IPS-20b (cell line): ENCODE measurements at regions not wholly inside any gene's neighbourhood (a gene's known extent, or its start where the extent isn't known, plus 50 kb on each side); places are given as distances from the start of the nearest gene placed in this dataset.

Source experiments
- H3K27ac ChIP-seq: one replicate; pipeline ENCODE4 v1.5.1; 2013; ENCODE audit warnings: low read length
- H3K27me3 ChIP-seq: 2 replicates; pipeline ENCODE4 v1.6.1; 2013; ENCODE audit warnings: mild to moderate bottlenecking, low read length, inconsistent platforms; ENCODE audit not compliant: insufficient read depth
- H3K36me3 ChIP-seq: 2 replicates; pipeline ENCODE4 v1.6.1; 2013; ENCODE audit warnings: low read depth, mild to moderate bottlenecking, inconsistent platforms, low read length, moderate library complexity; ENCODE audit not compliant: insufficient read depth
- H3K4me1 ChIP-seq: 2 replicates; pipeline ENCODE4 v1.6.1; 2013; ENCODE audit warnings: mild to moderate bottlenecking, control low read depth, inconsistent platforms, low read length, moderate library complexity; ENCODE audit not compliant: insufficient read depth
- H3K4me3 ChIP-seq: 2 replicates; pipeline ENCODE4 v1.5.1; 2013; ENCODE audit warnings: mild to moderate bottlenecking, low read length, inconsistent platforms
- H3K9ac ChIP-seq: 2 replicates; pipeline ENCODE4 v1.6.1; 2013; ENCODE audit warnings: low read depth, mild to moderate bottlenecking, inconsistent platforms, low read length, moderate library complexity
- H3K9me3 ChIP-seq: 2 replicates; pipeline ENCODE4 v1.6.1; 2013; ENCODE audit warnings: mild to moderate bottlenecking, low read depth, low read length, inconsistent platforms; ENCODE audit not compliant: insufficient read depth

GRCh38 chr1:55825461-55825860 lies 610.3 kb upstream of the USP24 start:
- H3K4me1 ChIP-seq: no peaks in the 10 kb centered on the region
- no peaks in the 10 kb centered on the region for H3K9me3 ChIP-seq
- no peak overlapping the region for H3K27ac ChIP-seq
- no peaks in the 10 kb centered on the region for H3K27me3 ChIP-seq
- no peaks in the 10 kb centered on the region for H3K36me3 ChIP-seq
- no peak overlapping the region for H3K9ac ChIP-seq
- H3K4me3 ChIP-seq: no peak overlapping the region

DNA sequence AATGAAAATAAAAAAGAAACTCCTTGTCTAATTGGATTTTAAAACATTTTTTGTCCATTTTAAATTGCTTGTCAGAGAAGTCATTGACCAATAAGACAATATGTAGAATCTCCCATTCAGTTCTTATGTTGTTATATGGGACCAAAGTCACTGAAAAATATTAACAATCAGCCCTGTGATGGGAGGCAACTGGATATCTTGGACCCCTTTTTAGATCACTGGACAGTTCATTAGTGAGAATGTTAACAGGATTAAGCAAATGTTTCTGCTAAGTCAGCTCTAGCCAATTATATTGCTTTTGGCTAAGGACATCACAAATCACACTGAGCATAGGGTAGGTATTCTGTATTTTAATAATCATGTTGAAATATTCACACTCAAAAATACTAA lies 609.1 kb upstream of the USP24 start:
- no peaks in the 10 kb centered on the region for H3K27me3 ChIP-seq

DNA sequence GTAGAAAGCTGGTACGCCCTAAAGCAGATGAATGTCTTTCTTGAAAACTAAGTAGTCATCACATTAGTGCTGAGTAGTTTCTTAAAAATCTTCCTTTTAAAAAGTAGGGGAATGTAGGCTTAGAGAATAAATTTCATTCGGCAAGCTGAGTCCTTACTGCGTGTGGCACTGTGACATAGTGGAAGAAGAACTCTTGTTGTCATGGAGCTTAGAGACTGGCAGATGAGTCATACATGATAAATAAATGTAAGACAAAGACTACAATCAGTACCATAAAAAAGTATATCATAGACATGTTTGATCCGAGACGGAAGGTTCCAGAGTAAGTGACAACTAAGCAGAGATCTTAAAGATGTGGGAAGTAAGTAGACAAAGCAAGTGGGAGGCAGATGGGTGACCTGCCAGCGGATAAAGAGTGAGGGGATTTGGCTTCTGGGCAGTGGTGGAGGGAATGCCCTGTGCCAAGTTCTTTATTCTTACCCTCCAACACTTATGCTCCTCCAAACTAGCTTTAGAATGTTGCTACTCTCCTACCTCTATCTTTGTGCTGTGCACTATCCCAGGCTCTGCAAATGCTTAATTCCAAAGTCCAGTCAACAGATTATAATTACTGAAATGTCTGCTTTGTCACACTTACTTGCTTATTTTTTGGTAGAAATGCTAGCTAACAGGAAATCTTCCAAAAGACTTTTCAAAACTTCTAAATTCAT lies 608.5 kb upstream of the USP24 start:
- Histone ChIP-seq H3K27ac (no peak overlapping the region), H3K4me3 (no peak overlapping the region), H3K4me1 (no peaks in the 10 kb centered on the region), H3K9ac (no peak overlapping the region), H3K27me3 (no peaks in the 10 kb centered on the region), H3K9me3 (no peaks in the 10 kb centered on the region), H3K36me3 (no peaks in the 10 kb centered on the region)

More for the DNA sequence above, 609.1 kb upstream of the USP24 start:
- Histone ChIP-seq H3K4me3 (no peak overlapping the region), H3K36me3 (no peaks in the 10 kb centered on the region), H3K27ac (no peak overlapping the region), H3K4me1 (no peaks in the 10 kb centered on the region), H3K9me3 (no peaks in the 10 kb centered on the region), H3K9ac (no peak overlapping the region)

GRCh38 chr1:55822891-55823290 lies 607.7 kb upstream of the USP24 start:
- Histone ChIP-seq H3K27me3 (no peaks in the 10 kb centered on the region), H3K4me1 (no peaks in the 10 kb centered on the region), H3K9ac (no peak overlapping the region), H3K4me3 (no peak overlapping the region), H3K27ac (no peak overlapping the region), H3K9me3 (no peaks in the 10 kb centered on the region), H3K36me3 (no peaks in the 10 kb centered on the region)

GRCh38 chr1:55821234-55821633 lies 606.1 kb upstream of the USP24 start:
- H3K27ac ChIP-seq: no peak overlapping the region
- no peaks in the 10 kb centered on the region for H3K9me3 ChIP-seq
- H3K4me1 ChIP-seq: no peaks in the 10 kb centered on the region
- no peaks in the 10 kb centered on the region for H3K36me3 ChIP-seq
- H3K4me3 ChIP-seq: no peak overlapping the region
- no peak overlapping the region for H3K9ac ChIP-seq
- no peaks in the 10 kb centered on the region for H3K27me3 ChIP-seq

GRCh38 chr1:55820501-55820900 lies 605.3 kb upstream of the USP24 start:
- Histone ChIP-seq H3K4me1 (no peaks in the 10 kb centered on the region), H3K27ac (no peak overlapping the region), H3K9me3 (no peaks in the 10 kb centered on the region), H3K9ac (no peak overlapping the region), H3K36me3 (no peaks in the 10 kb centered on the region), H3K27me3 (no peaks in the 10 kb centered on the region), H3K4me3 (no peak overlapping the region)

DNA sequence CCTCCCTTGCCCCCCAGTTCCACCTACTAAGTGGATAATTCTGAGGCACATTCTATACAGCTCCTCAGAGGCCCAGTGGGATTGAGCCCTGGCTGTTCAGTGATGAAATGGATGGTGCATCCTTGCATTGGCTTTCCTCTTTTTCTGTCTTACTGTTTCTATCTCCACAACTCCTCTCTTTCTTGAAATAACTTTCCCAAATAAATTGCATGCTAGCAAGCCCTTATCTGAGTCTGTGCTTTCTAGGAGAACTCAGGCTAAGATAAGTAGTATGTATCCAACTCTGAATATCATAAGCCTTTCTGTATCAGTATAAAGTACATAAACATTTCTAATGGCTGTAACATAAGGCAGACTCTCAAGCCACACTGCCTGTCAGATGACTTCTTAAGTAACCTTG lies 603.8 kb upstream of the USP24 start:
- no peak overlapping the region for H3K4me3 ChIP-seq
- no peaks in the 10 kb centered on the region for H3K27me3 ChIP-seq
- no peaks in the 10 kb centered on the region for H3K9me3 ChIP-seq
- no peak overlapping the region for H3K9ac ChIP-seq
- H3K27ac ChIP-seq: no peak overlapping the region
- no peaks in the 10 kb centered on the region for H3K36me3 ChIP-seq
- no peaks in the 10 kb centered on the region for H3K4me1 ChIP-seq

DNA sequence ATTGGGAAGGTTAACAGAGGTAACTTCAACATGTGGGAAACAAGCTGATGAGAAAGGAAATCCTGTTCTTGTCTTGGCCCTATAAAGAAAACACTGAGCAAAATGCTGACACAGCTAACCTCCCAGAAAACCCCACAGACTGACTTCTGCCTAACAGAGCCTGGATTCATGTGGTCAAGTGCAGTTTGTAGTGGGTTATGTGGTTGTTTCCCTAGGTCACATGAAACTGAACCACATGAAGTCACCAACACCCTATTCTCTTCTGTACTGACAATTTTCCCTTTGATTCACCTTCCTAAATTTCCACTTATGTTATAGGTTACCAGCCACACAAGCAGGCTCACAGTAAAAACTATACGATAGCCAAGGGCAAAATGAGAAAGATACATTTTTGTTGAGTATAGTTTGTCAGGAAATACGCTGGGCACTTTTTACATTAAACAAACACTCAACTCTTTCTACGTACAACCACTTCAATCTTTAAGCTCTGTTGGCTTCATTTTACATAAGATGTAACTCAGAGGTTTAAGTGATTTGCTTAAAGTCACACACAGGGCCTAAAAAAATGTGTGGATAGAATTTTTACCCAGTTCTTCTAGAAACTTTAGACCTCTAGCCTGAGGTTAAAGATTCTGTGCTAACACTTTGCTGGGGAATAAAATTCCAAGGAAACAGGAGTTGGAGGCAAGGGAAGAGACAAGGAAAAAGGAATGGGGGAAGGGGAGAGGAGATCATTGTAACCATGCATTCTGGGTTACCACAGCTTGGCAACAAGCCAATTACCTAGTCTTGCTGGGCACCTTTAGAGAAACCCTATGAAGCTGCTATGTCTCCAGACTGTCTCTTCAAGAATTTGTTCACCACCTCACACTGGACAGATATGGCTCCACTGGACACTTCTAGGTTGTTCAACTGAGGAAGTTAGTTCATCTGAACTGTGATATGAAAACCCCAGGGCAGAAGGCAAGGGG lies 601.6 kb upstream of the USP24 start:
- H3K4me1 ChIP-seq: no peaks in the 10 kb centered on the region
- no peak overlapping the region for H3K9ac ChIP-seq
- no peak overlapping the region for H3K27ac ChIP-seq
- no peaks in the 10 kb centered on the region for H3K27me3 ChIP-seq
- no peaks in the 10 kb centered on the region for H3K9me3 ChIP-seq
- H3K36me3 ChIP-seq: no peaks in the 10 kb centered on the region
- no peak overlapping the region for H3K4me3 ChIP-seq

- Histone ChIP-seq H3K4me1 (no peaks in the 10 kb centered on the region), H3K36me3 (no peaks in the 10 kb centered on the region), H3K9me3 (no peaks in the 10 kb centered on the region), H3K27ac (no peak overlapping the region), H3K27me3 (no peaks in the 10 kb centered on the region), H3K4me3 (no peak overlapping the region), H3K9ac (no peak overlapping the region)
Observed at GRCh38 chr1:55815745-55816455, 600.7 kb upstream of the USP24 start.

DNA sequence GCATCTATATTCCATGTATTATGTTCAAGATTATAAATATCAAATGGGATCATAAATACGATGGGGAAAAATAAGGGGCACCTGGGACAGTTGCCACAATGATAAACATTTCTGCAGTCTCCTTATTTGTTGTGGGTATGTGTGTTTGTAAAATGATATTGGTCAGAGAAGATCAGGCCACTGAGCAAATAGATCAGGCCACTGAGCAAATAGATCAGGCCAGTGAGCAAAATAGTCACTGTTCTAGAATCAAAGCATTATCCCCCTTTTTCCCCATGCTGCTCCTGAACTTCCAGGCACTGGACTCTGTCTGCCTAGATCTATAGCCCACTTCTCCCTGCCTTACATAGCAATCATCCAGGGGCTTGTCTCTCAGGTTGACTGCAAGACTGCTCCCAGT lies 599.8 kb upstream of the USP24 start:
- Histone ChIP-seq H3K4me1 (no peaks in the 10 kb centered on the region), H3K9me3 (no peaks in the 10 kb centered on the region), H3K4me3 (no peak overlapping the region), H3K9ac (no peak overlapping the region), H3K27me3 (no peaks in the 10 kb centered on the region), H3K36me3 (no peaks in the 10 kb centered on the region), H3K27ac (no peak overlapping the region)

- H3K27ac ChIP-seq: no peak overlapping the region
- no peaks in the 10 kb centered on the region for H3K9me3 ChIP-seq
- no peaks in the 10 kb centered on the region for H3K4me1 ChIP-seq
- H3K4me3 ChIP-seq: no peak overlapping the region
- H3K9ac ChIP-seq: no peak overlapping the region
- H3K27me3 ChIP-seq: no peaks in the 10 kb centered on the region
- no peaks in the 10 kb centered on the region for H3K36me3 ChIP-seq
Observed at GRCh38 chr1:55813618-55814017, 598.5 kb upstream of the USP24 start.
